Right lobe of liver (tissue), 6 donors: ENCODE measurements at regions not wholly inside any gene's neighbourhood (a gene's known extent, or its start where the extent isn't known, plus 50 kb on each side); places are given as distances from the start of the nearest gene placed in this dataset.
"Not testable (repeated sequence)": the region's sequence is repeated elsewhere in the genome, so short reads cannot be mapped to it uniquely, and the experiment has no call there.

ENCODE experiments used
- ATAC-seq, 4 donors: fragments of 200-7000 bp; cut with Tn5 transposase; one replicate each; pipeline ENCODE4 v1.9.1; 2020; ENCODE audit warnings: mild to moderate bottlenecking in 4 of 4, moderate library complexity in 4 of 4
- DNase-seq, 3 donors: peaks; one replicate each; pipeline ENCODE4 v3.0.0-alpha.2; 2020
- H3K27ac ChIP-seq, 3 donors: fragments of 200-600 bp; one replicate each; pipeline ENCODE4 v1.8.0; 2022
- H3K27me3 ChIP-seq, 2 donors: fragments of 200-600 bp; one replicate each; pipeline ENCODE4 v1.8.0; 2022
- H3K36me3 ChIP-seq, 4 donors: fragments of 200-600 bp; sonication (generic) in 1 of 4; one replicate each; pipeline versions ENCODE4 v1.5.1 to v1.8.0; 2017 to 2022; ENCODE audit warnings: control low read depth in 1 of 4
- H3K4me1 ChIP-seq, 4 donors: fragments of 200-600 bp; sonication (generic) in 1 of 4; one replicate each; pipeline versions ENCODE4 v1.5.1 to v1.8.0; 2017 to 2022; ENCODE audit warnings: control low read depth in 1 of 4
- H3K4me3 ChIP-seq, 3 donors: fragments of 200-600 bp; one replicate each; pipeline ENCODE4 v1.8.0; 2022
- H3K9me3 ChIP-seq, 4 donors: fragments of 200-600 bp; sonication (generic) in 1 of 4; one replicate each; pipeline versions ENCODE4 v1.5.1 to v1.8.0; 2017 to 2022; ENCODE audit warnings: control low read depth in 1 of 4
- POLR2A ChIP-seq: fragments of 450-650 bp; IDR thresholded peaks from one replicate; pipeline ENCODE4 v1.6.1; 2017; ENCODE audit warnings: antibody characterized with exemption, mild to moderate bottlenecking
- WGBS: methylation state at CpG from one replicate; pipeline ENCODE4 v1.1.6; 2018; ENCODE audit warnings: low coverage, low lambda C conversion rate; ENCODE audit not compliant: insufficient coverage; ENCODE audit errors: missing lambda C conversion rate; 5-methylcytosine and 5-hydroxymethylcytosine counted together
- intact Hi-C, 2 donors: fragments of 100-400 bp; cut with DNase I; formaldehyde crosslinking; loops; one replicate each; pipeline versions ENCODE4 v1.11.2 to v1.14.1; 2022
- TF ChIP-seq, protein P1 (sequence below), 4 donors: fragments of 200-600 bp in 3 of 4; fragments of 450-650 bp in 1 of 4; IDR thresholded peaks; one replicate each; pipeline versions ENCODE4 v1.5.1 to v1.8.0; 2016 to 2022; ENCODE audit warnings: antibody characterized with exemption in 4 of 4, mild to moderate bottlenecking in 2 of 4
- donor health status: DM: no; HTN: yes; CAD: no.
- donor health status: DM: no; HTN: no; CAD: no.
- donor health status: DM: no; HTN: no; CAD: no.
- donor health status: DM: no; HTN: yes; CAD: no.
- donor health status: DM: no; HTN: yes; CAD: no.

DNA sequence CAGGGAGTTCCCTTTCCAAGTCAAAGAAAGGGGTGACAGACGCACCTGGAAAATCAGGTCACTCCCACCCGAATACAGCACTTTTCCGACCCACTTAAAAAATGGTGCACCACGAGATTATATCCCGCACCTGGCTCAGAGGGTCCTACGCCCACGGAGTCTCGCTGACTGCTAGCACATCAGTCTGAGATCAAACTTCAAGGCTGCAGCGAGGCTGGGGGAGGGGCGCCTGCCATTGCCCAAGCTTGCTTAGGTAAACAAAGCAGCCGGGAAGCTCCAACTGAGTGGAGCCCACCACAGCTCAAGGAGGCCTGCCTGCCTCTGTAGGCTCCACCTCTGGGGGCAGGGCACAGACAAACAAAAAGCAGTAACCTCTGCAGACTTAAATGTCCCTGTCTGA, 277.8 kb upstream of the ARHGAP42 start:
- H3K36me3 ChIP-seq, H3K9me3 ChIP-seq, H3K4me3 ChIP-seq, H3K27me3 ChIP-seq, H3K4me1 ChIP-seq, H3K27ac ChIP-seq, intact Hi-C loops, DNase-seq, ATAC-seq: not testable (repeated sequence)
- no CpG with 5 or more reads among the region's 11 CpGs for WGBS

- no peak overlapping the region for H3K4me3 ChIP-seq
- peaks cover 0 to 4% (median 1%) of the 10 kb centered on the region in 4 donors for H3K9me3 ChIP-seq
- 44% methylated on average over 2 of the region's 2 CpGs for WGBS
- no peaks in the 10 kb centered on the region for H3K36me3 ChIP-seq
- no peaks in the 10 kb centered on the region for H3K4me1 ChIP-seq
- ATAC-seq (no peak), DNase-seq (no peak)
- intact Hi-C loops: no loop called here
- H3K27ac ChIP-seq: no peak overlapping the region
- no peaks in the 10 kb centered on the region for H3K27me3 ChIP-seq
- TF ChIP-seq, protein P1, sequence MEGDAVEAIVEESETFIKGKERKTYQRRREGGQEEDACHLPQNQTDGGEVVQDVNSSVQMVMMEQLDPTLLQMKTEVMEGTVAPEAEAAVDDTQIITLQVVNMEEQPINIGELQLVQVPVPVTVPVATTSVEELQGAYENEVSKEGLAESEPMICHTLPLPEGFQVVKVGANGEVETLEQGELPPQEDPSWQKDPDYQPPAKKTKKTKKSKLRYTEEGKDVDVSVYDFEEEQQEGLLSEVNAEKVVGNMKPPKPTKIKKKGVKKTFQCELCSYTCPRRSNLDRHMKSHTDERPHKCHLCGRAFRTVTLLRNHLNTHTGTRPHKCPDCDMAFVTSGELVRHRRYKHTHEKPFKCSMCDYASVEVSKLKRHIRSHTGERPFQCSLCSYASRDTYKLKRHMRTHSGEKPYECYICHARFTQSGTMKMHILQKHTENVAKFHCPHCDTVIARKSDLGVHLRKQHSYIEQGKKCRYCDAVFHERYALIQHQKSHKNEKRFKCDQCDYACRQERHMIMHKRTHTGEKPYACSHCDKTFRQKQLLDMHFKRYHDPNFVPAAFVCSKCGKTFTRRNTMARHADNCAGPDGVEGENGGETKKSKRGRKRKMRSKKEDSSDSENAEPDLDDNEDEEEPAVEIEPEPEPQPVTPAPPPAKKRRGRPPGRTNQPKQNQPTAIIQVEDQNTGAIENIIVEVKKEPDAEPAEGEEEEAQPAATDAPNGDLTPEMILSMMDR (IDR thresholded peaks at IDR 0.05): no peak
- no peak for TF ChIP-seq POLR2A
Measured at GRCh38 chr11:100419518-100419917, 267.6 kb upstream of the ARHGAP42 start.

GRCh38 chr11:100434821-100435641, 252.1 kb upstream of the ARHGAP42 start:
- no peaks in the 10 kb centered on the region for H3K9me3 ChIP-seq
- WGBS: 64% methylated on average over 10 of the region's 10 CpGs
- H3K27ac ChIP-seq: no peak overlapping the region
- ATAC-seq: no peak
- TF ChIP-seq, protein P1 (IDR thresholded peaks at IDR 0.05): no peak
- no peak for TF ChIP-seq POLR2A
- no peaks in the 10 kb centered on the region for H3K27me3 ChIP-seq
- DNase-seq: no peak
- no peaks in the 10 kb centered on the region for H3K4me1 ChIP-seq
- no peak overlapping the region for H3K4me3 ChIP-seq
- H3K36me3 ChIP-seq: no peaks in the 10 kb centered on the region
- intact Hi-C loops: no loop called here

DNA sequence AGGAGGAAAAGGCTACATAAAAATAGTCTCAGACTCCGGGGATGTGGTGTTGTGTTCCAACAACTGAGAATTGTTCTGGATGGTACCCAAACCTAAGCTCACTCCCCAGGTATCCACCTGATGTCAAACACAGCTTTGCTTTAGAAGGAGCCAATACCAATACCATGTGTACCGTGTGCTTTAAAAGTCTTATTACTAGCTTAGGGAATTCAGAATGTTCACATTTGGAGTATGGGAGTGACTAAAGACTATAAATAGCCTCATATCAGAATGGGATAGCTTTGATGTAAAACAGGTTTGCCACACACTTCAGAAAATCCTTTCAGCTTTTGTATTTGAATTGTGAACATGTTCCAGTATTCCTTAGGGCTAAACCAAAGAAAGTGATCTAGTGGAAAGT, 248.7 kb upstream of the ARHGAP42 start:
- intact Hi-C loops: no loop called here
- 80% methylated on average over 2 of the region's 2 CpGs for WGBS
- no peaks in the 10 kb centered on the region for H3K9me3 ChIP-seq
- H3K4me1 ChIP-seq: no peaks in the 10 kb centered on the region
- H3K27ac ChIP-seq: no peak overlapping the region
- no peak overlapping the region for H3K4me3 ChIP-seq
- no peak for ATAC-seq
- no peaks in the 10 kb centered on the region for H3K27me3 ChIP-seq
- H3K36me3 ChIP-seq: no peaks in the 10 kb centered on the region
- no peak for TF ChIP-seq POLR2A
- TF ChIP-seq, protein P1 (IDR thresholded peaks at IDR 0.05): no peak
- DNase-seq: no peak

- Histone ChIP-seq H3K36me3 (no peaks in the 10 kb centered on the region), H3K27ac (no peak overlapping the region), H3K9me3 (no peaks in the 10 kb centered on the region), H3K4me3 (no peak overlapping the region), H3K27me3 (no peaks in the 10 kb centered on the region), H3K4me1 (peaks cover 0 to 8% (median 0%) of the 10 kb centered on the region in 4 donors)
- ATAC-seq: no peak
- WGBS: 92% methylated on average over 1 of the region's 1 CpG
- TF ChIP-seq, protein P1 (IDR thresholded peaks at IDR 0.05): no peak
- no peak for TF ChIP-seq POLR2A
- intact Hi-C loops: no loop called here
- no peak for DNase-seq
Measured at GRCh38 chr11:100441086-100441485, 246.0 kb upstream of the ARHGAP42 start.
